ENCODE measurements at regions not wholly inside any gene's neighbourhood (a gene's known extent, or its start where the extent isn't known, plus 50 kb on each side); places are given as distances from the start of the nearest gene placed in this dataset.

DNA sequence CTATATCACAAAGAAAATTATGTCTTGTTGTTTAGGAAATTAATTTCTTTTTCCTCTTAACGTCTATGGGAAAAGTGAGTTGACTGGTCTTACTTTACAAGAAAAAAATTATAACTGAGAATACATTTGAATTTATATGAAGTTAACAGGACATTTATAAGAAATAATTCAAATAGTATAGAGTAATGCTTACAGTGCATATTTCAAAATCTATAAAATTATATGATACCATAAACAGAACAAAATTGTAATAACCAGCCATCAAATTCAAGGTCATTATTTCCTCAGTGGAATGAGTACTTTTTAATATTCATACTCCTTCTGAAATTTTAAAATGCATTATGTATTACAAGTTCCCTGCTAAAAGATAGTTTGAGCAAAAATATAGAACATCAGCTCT lies 884.5 kb downstream of the TECRL start:
- CTCF ChIA-PET: no interaction called here
- Histone ChIP-seq H3K36me3 (ENCODE audit: insufficient read depth, low read length, poor library complexity, severe bottlenecking) (no peaks in the 10 kb centered on the region), H3K4me1 (ENCODE audit: insufficient read depth, low read length, poor library complexity, severe bottlenecking) (no peaks in the 10 kb centered on the region), H3K27me3 (replicated peaks; ENCODE audit: insufficient read depth, low read depth, low read length, poor library complexity) (no peaks in the 10 kb centered on the region), H3K27ac (ENCODE audit: low read depth, low read length, poor library complexity, severe bottlenecking) (no peak overlapping the region), H3K4me3 (ENCODE audit: low read depth, low read length, poor library complexity, severe bottlenecking) (no peak overlapping the region), H3K9me3 (ENCODE audit: low read depth, low read length, poor library complexity, severe bottlenecking) (no peaks in the 10 kb centered on the region)
- TF ChIP-seq, protein P1, sequence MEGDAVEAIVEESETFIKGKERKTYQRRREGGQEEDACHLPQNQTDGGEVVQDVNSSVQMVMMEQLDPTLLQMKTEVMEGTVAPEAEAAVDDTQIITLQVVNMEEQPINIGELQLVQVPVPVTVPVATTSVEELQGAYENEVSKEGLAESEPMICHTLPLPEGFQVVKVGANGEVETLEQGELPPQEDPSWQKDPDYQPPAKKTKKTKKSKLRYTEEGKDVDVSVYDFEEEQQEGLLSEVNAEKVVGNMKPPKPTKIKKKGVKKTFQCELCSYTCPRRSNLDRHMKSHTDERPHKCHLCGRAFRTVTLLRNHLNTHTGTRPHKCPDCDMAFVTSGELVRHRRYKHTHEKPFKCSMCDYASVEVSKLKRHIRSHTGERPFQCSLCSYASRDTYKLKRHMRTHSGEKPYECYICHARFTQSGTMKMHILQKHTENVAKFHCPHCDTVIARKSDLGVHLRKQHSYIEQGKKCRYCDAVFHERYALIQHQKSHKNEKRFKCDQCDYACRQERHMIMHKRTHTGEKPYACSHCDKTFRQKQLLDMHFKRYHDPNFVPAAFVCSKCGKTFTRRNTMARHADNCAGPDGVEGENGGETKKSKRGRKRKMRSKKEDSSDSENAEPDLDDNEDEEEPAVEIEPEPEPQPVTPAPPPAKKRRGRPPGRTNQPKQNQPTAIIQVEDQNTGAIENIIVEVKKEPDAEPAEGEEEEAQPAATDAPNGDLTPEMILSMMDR (conservative IDR thresholded peaks at IDR 0.05; ENCODE audit: low read depth, low read length): no peak
- TF ChIP-seq EZH2 (IDR thresholded peaks at IDR 0.05; ENCODE audit: borderline replicate concordance, low read depth, low read length, poor library complexity, severe bottlenecking): no peak
- BruUV-seq (replicated peaks): no TSS peak
- POLR2A ChIA-PET (ENCODE audit: low non-redundant PET): no interaction called here
- no peak for DNase-seq (ENCODE audit: low spot score)
- intact Hi-C loops (cut with micrococcal nuclease; ENCODE audit: unreplicated experiment): loop anchor here (10.0 kb wide), 1 partner anchor 1010 kb away; no protein-coding TSS in a partner anchor

- Histone ChIP-seq H3K4me3 (ENCODE audit: low read depth, low read length, poor library complexity, severe bottlenecking) (no peak overlapping the region), H3K36me3 (ENCODE audit: insufficient read depth, low read length, poor library complexity, severe bottlenecking) (no peaks in the 10 kb centered on the region), H3K27ac (ENCODE audit: low read depth, low read length, poor library complexity, severe bottlenecking) (no peak overlapping the region), H3K27me3 (replicated peaks; ENCODE audit: insufficient read depth, low read depth, low read length, poor library complexity) (no peaks in the 10 kb centered on the region), H3K9me3 (ENCODE audit: low read depth, low read length, poor library complexity, severe bottlenecking) (no peaks in the 10 kb centered on the region), H3K4me1 (ENCODE audit: insufficient read depth, low read length, poor library complexity, severe bottlenecking) (no peaks in the 10 kb centered on the region)
- no peak for DNase-seq (ENCODE audit: low spot score)
- POLR2A ChIA-PET (ENCODE audit: low non-redundant PET): no interaction called here
- TF ChIP-seq EZH2 (IDR thresholded peaks at IDR 0.05; ENCODE audit: borderline replicate concordance, low read depth, low read length, poor library complexity, severe bottlenecking): no peak
- TF ChIP-seq, protein P1 (conservative IDR thresholded peaks at IDR 0.05; ENCODE audit: low read depth, low read length): no peak
- no TSS peak for BruUV-seq (replicated peaks)
- CTCF ChIA-PET: no interaction called here
- intact Hi-C loops (cut with micrococcal nuclease; ENCODE audit: unreplicated experiment): no loop called here
These were observed 903.4 kb downstream of the TECRL start for GRCh38 chr4:63505714-63506460.

GRCh38 chr4:63493265-63493664 lies 916.0 kb downstream of the TECRL start:
- DNase-seq (ENCODE audit: low spot score): no peak
- CTCF ChIA-PET: no interaction called here
- POLR2A ChIA-PET (ENCODE audit: low non-redundant PET): no interaction called here
- no peaks in the 10 kb centered on the region for H3K36me3 ChIP-seq (ENCODE audit: insufficient read depth, low read length, poor library complexity, severe bottlenecking)
- no peak for TF ChIP-seq EZH2 (IDR thresholded peaks at IDR 0.05; ENCODE audit: borderline replicate concordance, low read depth, low read length, poor library complexity, severe bottlenecking)
- TF ChIP-seq, protein P1 (conservative IDR thresholded peaks at IDR 0.05; ENCODE audit: low read depth, low read length): no peak
- no TSS peak for BruUV-seq (replicated peaks)
- H3K4me1 ChIP-seq (ENCODE audit: insufficient read depth, low read length, poor library complexity, severe bottlenecking): no peaks in the 10 kb centered on the region
- H3K4me3 ChIP-seq (ENCODE audit: low read depth, low read length, poor library complexity, severe bottlenecking): no peak overlapping the region
- intact Hi-C loops (cut with micrococcal nuclease; ENCODE audit: unreplicated experiment): no loop called here
- H3K27me3 ChIP-seq (replicated peaks; ENCODE audit: insufficient read depth, low read depth, low read length, poor library complexity): no peaks in the 10 kb centered on the region
- no peak overlapping the region for H3K27ac ChIP-seq (ENCODE audit: low read depth, low read length, poor library complexity, severe bottlenecking)
- no peaks in the 10 kb centered on the region for H3K9me3 ChIP-seq (ENCODE audit: low read depth, low read length, poor library complexity, severe bottlenecking)

Data from A673 (cell line).